H9 (cell line): ENCODE measurements at regions not wholly inside any gene's neighbourhood (a gene's known extent, or its start where the extent isn't known, plus 50 kb on each side); places are given as distances from the start of the nearest gene placed in this dataset.
"Not testable (repeated sequence)": the region's sequence is repeated elsewhere in the genome, so short reads cannot be mapped to it uniquely, and the experiment has no call there.

Source experiments
- DNase-seq: peaks from one replicate; pipeline ENCODE4 v3.0.0-alpha.2; 2017
- H2AFZ ChIP-seq: one replicate; pipeline ENCODE4 v1.6.1; 2013; ENCODE audit warnings: mild to moderate bottlenecking, low read length, control low read depth, moderate library complexity
- H2AK5ac ChIP-seq: 2 replicates; pipeline ENCODE4 v1.6.1; 2013; ENCODE audit warnings: low read length, control low read depth, mixed read lengths; ENCODE audit not compliant: insufficient read length
- H2BK120ac ChIP-seq: one replicate; pipeline ENCODE4 v1.6.1; 2013; ENCODE audit warnings: low read depth, mild to moderate bottlenecking, low read length, control low read depth, inconsistent platforms; ENCODE audit not compliant: poor library complexity, severe bottlenecking
- H2BK12ac ChIP-seq: 2 replicates; pipeline ENCODE4 v1.6.1; 2013; ENCODE audit warnings: low read length, control low read depth, mixed read lengths, low read depth; ENCODE audit not compliant: insufficient read length
- H2BK15ac ChIP-seq: 2 replicates; pipeline ENCODE4 v1.6.1; 2013; ENCODE audit warnings: low read depth, low read length, control low read depth
- H2BK20ac ChIP-seq: one replicate; pipeline ENCODE4 v1.6.1; 2013; ENCODE audit warnings: low read depth, mild to moderate bottlenecking, low read length, control low read depth, inconsistent platforms; ENCODE audit not compliant: poor library complexity, severe bottlenecking
- H2BK5ac ChIP-seq: 2 replicates; pipeline ENCODE4 v1.6.1; 2013; ENCODE audit warnings: low read length, control low read depth, mixed read lengths; ENCODE audit not compliant: insufficient read length
- H3K14ac ChIP-seq: 2 replicates; pipeline ENCODE4 v1.6.1; 2013; ENCODE audit warnings: low read length, control low read depth; ENCODE audit not compliant: insufficient read depth
- H3K18ac ChIP-seq: 2 replicates; pipeline ENCODE4 v1.6.1; 2013; ENCODE audit warnings: low read depth, mild to moderate bottlenecking, mixed read lengths, low read length, control low read depth; ENCODE audit not compliant: insufficient read length
- H3K23ac ChIP-seq: 2 replicates; pipeline ENCODE4 v1.6.1; 2013; ENCODE audit warnings: low read length, control low read depth, mixed read lengths, low read depth; ENCODE audit not compliant: insufficient read length
- H3K23me2 ChIP-seq: 2 replicates; pipeline ENCODE4 v1.6.1; 2013; ENCODE audit warnings: low read depth, mild to moderate bottlenecking, mixed read lengths, low read length, control low read depth; ENCODE audit not compliant: insufficient read length, poor library complexity, severe bottlenecking
- H3K27ac ChIP-seq: 2 replicates; pipeline ENCODE4 v1.5.1; 2013; ENCODE audit warnings: low read length, control low read depth, mixed read lengths, low read depth; ENCODE audit not compliant: insufficient read length
- H3K27me3 ChIP-seq: 2 replicates; pipeline ENCODE4 v1.6.1; 2013; ENCODE audit warnings: low read length, control low read depth, inconsistent platforms; ENCODE audit not compliant: insufficient read depth
- H3K4ac ChIP-seq: 2 replicates; pipeline ENCODE4 v1.6.1; 2013; ENCODE audit warnings: low read depth, mild to moderate bottlenecking, control low read depth, inconsistent platforms, low read length, moderate library complexity
- H3K4me1 ChIP-seq: 2 replicates; pipeline ENCODE4 v1.6.1; 2013; ENCODE audit warnings: low read length, control low read depth, inconsistent platforms; ENCODE audit not compliant: insufficient read depth
- H3K4me2 ChIP-seq: 2 replicates; pipeline ENCODE4 v1.6.1; 2013; ENCODE audit warnings: low read length, control low read depth, mixed read lengths; ENCODE audit not compliant: insufficient read length, insufficient read depth
- H3K56ac ChIP-seq: 2 replicates; pipeline ENCODE4 v1.6.1; 2013; ENCODE audit warnings: low read depth, mild to moderate bottlenecking, mixed read lengths, low read length, control low read depth; ENCODE audit not compliant: insufficient read length
- H3K79me1 ChIP-seq: 2 replicates; pipeline ENCODE4 v1.6.1; 2013; ENCODE audit warnings: low read depth, mild to moderate bottlenecking, moderate library complexity, low read length, control low read depth, inconsistent platforms; ENCODE audit not compliant: insufficient read depth, poor library complexity, severe bottlenecking
- H3K79me2 ChIP-seq: 2 replicates; pipeline ENCODE4 v1.6.1; 2013; ENCODE audit warnings: low read length, control low read depth, inconsistent platforms; ENCODE audit not compliant: insufficient read depth
- H3K9ac ChIP-seq: 2 replicates; pipeline ENCODE4 v1.6.1; 2013; ENCODE audit warnings: low read length, control low read depth, mixed read lengths; ENCODE audit not compliant: insufficient read length; ENCODE audit errors: extremely low read depth
- H3K9me3 ChIP-seq: one replicate; pipeline ENCODE4 v1.6.1; 2013; ENCODE audit warnings: low read depth, low read length, inconsistent platforms; ENCODE audit not compliant: control insufficient read depth
- H3T11ph ChIP-seq: one replicate; pipeline ENCODE4 v1.6.1; 2013; ENCODE audit warnings: mild to moderate bottlenecking, low read length, control low read depth, inconsistent platforms
- H4K20me1 ChIP-seq: one replicate; pipeline ENCODE4 v1.6.1; 2013; ENCODE audit not compliant: control insufficient read depth, insufficient read length, insufficient read depth
- H4K5ac ChIP-seq: 2 replicates; pipeline ENCODE4 v1.6.1; 2013; ENCODE audit warnings: low read depth, mild to moderate bottlenecking, mixed read lengths, low read length, control low read depth; ENCODE audit not compliant: insufficient read length
- H4K8ac ChIP-seq: replicated peaks from 2 replicates; pipeline ENCODE4 v1.6.1; 2013; ENCODE audit warnings: low read length, control low read depth, mixed read lengths, low read depth; ENCODE audit not compliant: insufficient read length
- H4K91ac ChIP-seq: 2 replicates; pipeline ENCODE4 v1.6.1; 2013; ENCODE audit warnings: low read depth, mild to moderate bottlenecking, moderate library complexity, mixed read lengths, low read length, control low read depth; ENCODE audit not compliant: insufficient read length
- H3K27ac Mint-ChIP-seq, 3 experiments: 2 replicates in 2 of 3; 3 replicates in 1 of 3; pipeline ENCODE4 v1.8.0; 2020 to 2021; ENCODE audit warnings: mixed read lengths in 3 of 3, mild to moderate bottlenecking in 1 of 3, moderate library complexity in 1 of 3
- H3K27me3 Mint-ChIP-seq: 2 replicates; pipeline ENCODE4 v1.8.0; 2021; ENCODE audit warnings: low read depth, mild to moderate bottlenecking, moderate library complexity, mixed read lengths
- H3K36me3 Mint-ChIP-seq, 3 experiments: 2 replicates in 2 of 3; 3 replicates in 1 of 3; pipeline ENCODE4 v1.8.0; 2020 to 2021; ENCODE audit warnings: low read depth in 3 of 3, mixed read lengths in 3 of 3; ENCODE audit not compliant: insufficient read depth in 1 of 3
- H3K4me1 Mint-ChIP-seq, 2 experiments: 2 replicates each; pipeline ENCODE4 v1.8.0; 2020; ENCODE audit warnings: mixed read lengths in 2 of 2
- H3K4me3 Mint-ChIP-seq, 2 experiments: 2 replicates in 1 of 2; 3 replicates in 1 of 2; pipeline ENCODE4 v1.8.0; 2020 to 2021; ENCODE audit warnings: mild to moderate bottlenecking in 2 of 2, mixed read lengths in 2 of 2, moderate library complexity in 1 of 2
- H3K9me3 Mint-ChIP-seq, 2 experiments: 2 replicates in 1 of 2; 3 replicates in 1 of 2; pipeline ENCODE4 v1.8.0; 2020; ENCODE audit warnings: mild to moderate bottlenecking in 2 of 2, mixed read lengths in 2 of 2, moderate library complexity in 1 of 2
- WGBS: extraction: QIAGEN DNeasy Blood & Tissue Kit; methylation state at CpG from one replicate; pipeline ENCODE4 v1.1.7; 2013; ENCODE audit warnings: missing lambda C conversion rate, low lambda C conversion rate, mixed read lengths; ENCODE audit not compliant: insufficient read length; ENCODE audit errors: extremely low coverage; 5-methylcytosine and 5-hydroxymethylcytosine counted together

DNA sequence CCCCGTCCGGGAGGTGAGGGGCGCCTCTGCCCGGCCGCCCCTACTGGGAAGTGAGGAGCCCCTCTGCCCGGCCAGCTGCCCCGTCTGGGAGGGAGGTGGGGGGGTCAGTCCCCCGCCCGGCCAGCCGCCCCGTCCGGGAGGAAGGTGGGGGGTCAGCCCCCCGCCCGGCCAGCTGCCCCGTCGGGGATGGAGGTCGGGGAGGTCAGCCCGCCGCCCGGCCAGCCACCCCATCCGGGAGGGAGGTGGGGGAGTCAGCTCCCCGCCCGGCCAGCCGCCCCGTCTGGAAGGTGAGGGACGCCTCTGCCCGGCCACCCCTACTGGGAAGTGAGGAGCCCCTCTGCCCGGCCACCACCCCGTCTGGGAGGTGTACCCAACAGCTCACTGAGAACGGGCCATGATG lies 175.3 kb upstream of the CRIM1 start:
- H3K18ac ChIP-seq, H4K8ac ChIP-seq, H2BK20ac ChIP-seq, H3K4me1 ChIP-seq, H3K56ac ChIP-seq, H4K91ac ChIP-seq, H2BK12ac ChIP-seq, H3K27ac Mint-ChIP-seq, H3K27ac ChIP-seq, H3K9ac ChIP-seq, H3K9me3 ChIP-seq, H3K14ac ChIP-seq, H2BK15ac ChIP-seq, H3K4me1 Mint-ChIP-seq, H2AFZ ChIP-seq, H2BK120ac ChIP-seq, H3T11ph ChIP-seq, H3K79me2 ChIP-seq, H3K4me2 ChIP-seq, DNase-seq, H3K79me1 ChIP-seq, H2AK5ac ChIP-seq, H3K23me2 ChIP-seq, H2BK5ac ChIP-seq, H3K23ac ChIP-seq, H4K5ac ChIP-seq, H3K4me3 Mint-ChIP-seq, H4K20me1 ChIP-seq, H3K27me3 Mint-ChIP-seq, H3K27me3 ChIP-seq, H3K4ac ChIP-seq: not testable (repeated sequence)
- WGBS, result no CpG with 5 or more reads among the region's 30 CpGs
- H3K36me3 Mint-ChIP-seq, result peaks cover 3 to 17% (median 9%) of the 10 kb centered on the region in 3 experiments; a peak in 6 of 7 replicates
- peaks cover 20% of the 10 kb centered on the region in 2 experiments for H3K9me3 Mint-ChIP-seq

DNA sequence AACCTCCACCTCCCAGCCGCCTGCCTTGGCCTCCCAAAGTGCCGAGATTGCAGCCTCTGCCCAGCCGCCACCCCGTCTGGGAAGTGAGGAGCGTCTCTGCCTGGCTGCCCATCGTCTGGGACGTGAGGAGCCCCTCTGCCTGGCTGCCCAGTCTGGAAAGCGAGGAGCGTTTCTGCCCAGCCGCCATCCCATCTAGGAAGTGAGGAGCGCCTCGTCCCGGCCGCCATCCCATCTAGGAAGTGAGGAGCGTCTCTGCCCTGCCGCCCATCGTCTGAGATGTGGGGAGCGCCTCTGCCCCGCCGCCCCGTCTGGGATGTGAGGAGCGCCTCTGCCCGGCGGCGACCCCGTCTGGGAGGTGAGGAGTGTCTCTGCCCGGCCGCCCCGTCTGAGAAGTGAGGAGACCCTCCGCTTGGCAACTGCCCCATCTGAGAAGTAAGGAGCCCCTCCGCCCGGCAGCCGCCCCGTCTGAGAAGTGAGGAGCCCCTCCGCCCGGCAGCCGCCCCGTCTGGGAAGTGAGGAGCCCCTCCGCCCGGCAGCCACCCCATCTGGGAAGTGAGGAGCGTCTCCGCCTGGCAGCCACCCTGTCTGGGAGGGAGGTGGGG lies 175.8 kb upstream of the CRIM1 start:
- not testable (repeated sequence) for H2BK5ac ChIP-seq, H3K4me1 ChIP-seq, H2BK15ac ChIP-seq, H4K5ac ChIP-seq, H3K79me1 ChIP-seq, H4K20me1 ChIP-seq, H3K27ac Mint-ChIP-seq, H3K23ac ChIP-seq, H3K27me3 Mint-ChIP-seq, H3K4me2 ChIP-seq, H3K14ac ChIP-seq, H3K27me3 ChIP-seq, DNase-seq, H3K18ac ChIP-seq, H3K27ac ChIP-seq, H2AFZ ChIP-seq, H3K4ac ChIP-seq, H3K56ac ChIP-seq, H2BK12ac ChIP-seq, H3K4me1 Mint-ChIP-seq, H2BK120ac ChIP-seq, H3K23me2 ChIP-seq, H2BK20ac ChIP-seq, H3K9ac ChIP-seq, H3K9me3 ChIP-seq, H4K8ac ChIP-seq, H3T11ph ChIP-seq, H2AK5ac ChIP-seq, H4K91ac ChIP-seq, H3K4me3 Mint-ChIP-seq, H3K79me2 ChIP-seq
- WGBS, result no CpG with 5 or more reads among the region's 42 CpGs
- H3K9me3 Mint-ChIP-seq, result peaks cover 17 to 20% of the 10 kb centered on the region in 2 experiments
- peaks cover 3 to 17% (median 9%) of the 10 kb centered on the region in 3 experiments; a peak in 6 of 7 replicates for H3K36me3 Mint-ChIP-seq
